Endothelial cell (in vitro differentiated cells): ENCODE measurements at regions not wholly inside any gene's neighbourhood (a gene's known extent, or its start where the extent isn't known, plus 50 kb on each side); places are given as distances from the start of the nearest gene placed in this dataset.

Source experiments
- DNase-seq: peaks from one replicate; pipeline ENCODE4 v3.0.0; 2021; ENCODE audit warnings: low spot score
- H3K27ac Mint-ChIP-seq: one replicate; pipeline ENCODE4 v1.8.0; 2021; ENCODE audit warnings: mixed read lengths, inconsistent platforms; ENCODE audit not compliant: unreplicated experiment
- H3K27me3 Mint-ChIP-seq: one replicate; pipeline ENCODE4 v1.8.0; 2021; ENCODE audit warnings: mild to moderate bottlenecking, moderate library complexity, mixed read lengths, inconsistent platforms; ENCODE audit not compliant: unreplicated experiment
- H3K36me3 Mint-ChIP-seq: one replicate; pipeline ENCODE4 v1.8.0; 2021; ENCODE audit warnings: mild to moderate bottlenecking, low read depth, mixed read lengths, inconsistent platforms; ENCODE audit not compliant: unreplicated experiment
- H3K4me1 Mint-ChIP-seq: one replicate; pipeline ENCODE4 v1.8.0; 2021; ENCODE audit warnings: mild to moderate bottlenecking, mixed read lengths, inconsistent platforms; ENCODE audit not compliant: unreplicated experiment
- H3K4me3 Mint-ChIP-seq: one replicate; pipeline ENCODE4 v1.8.0; 2021; ENCODE audit warnings: mild to moderate bottlenecking, mixed read lengths, inconsistent platforms; ENCODE audit not compliant: unreplicated experiment
- H3K9me3 Mint-ChIP-seq: one replicate; pipeline ENCODE4 v1.8.0; 2021; ENCODE audit warnings: mixed read lengths, inconsistent platforms; ENCODE audit not compliant: unreplicated experiment
- TF ChIP-seq, protein P1 (sequence below): fragments of 200-600 bp; sonication (generic); IDR thresholded peaks from one replicate; pipeline ENCODE4 v1.5.0; 2021; ENCODE audit warnings: antibody characterized with exemption; ENCODE audit not compliant: unreplicated experiment

- no peaks in the 10 kb centered on the region for H3K36me3 Mint-ChIP-seq
- H3K27me3 Mint-ChIP-seq = no peaks in the 10 kb centered on the region
- no peak overlapping the region for H3K4me3 Mint-ChIP-seq
- no peak overlapping the region for H3K27ac Mint-ChIP-seq
- H3K4me1 Mint-ChIP-seq = no peaks in the 10 kb centered on the region
- no peaks in the 10 kb centered on the region for H3K9me3 Mint-ChIP-seq
- no peak for DNase-seq
- TF ChIP-seq, protein P1, sequence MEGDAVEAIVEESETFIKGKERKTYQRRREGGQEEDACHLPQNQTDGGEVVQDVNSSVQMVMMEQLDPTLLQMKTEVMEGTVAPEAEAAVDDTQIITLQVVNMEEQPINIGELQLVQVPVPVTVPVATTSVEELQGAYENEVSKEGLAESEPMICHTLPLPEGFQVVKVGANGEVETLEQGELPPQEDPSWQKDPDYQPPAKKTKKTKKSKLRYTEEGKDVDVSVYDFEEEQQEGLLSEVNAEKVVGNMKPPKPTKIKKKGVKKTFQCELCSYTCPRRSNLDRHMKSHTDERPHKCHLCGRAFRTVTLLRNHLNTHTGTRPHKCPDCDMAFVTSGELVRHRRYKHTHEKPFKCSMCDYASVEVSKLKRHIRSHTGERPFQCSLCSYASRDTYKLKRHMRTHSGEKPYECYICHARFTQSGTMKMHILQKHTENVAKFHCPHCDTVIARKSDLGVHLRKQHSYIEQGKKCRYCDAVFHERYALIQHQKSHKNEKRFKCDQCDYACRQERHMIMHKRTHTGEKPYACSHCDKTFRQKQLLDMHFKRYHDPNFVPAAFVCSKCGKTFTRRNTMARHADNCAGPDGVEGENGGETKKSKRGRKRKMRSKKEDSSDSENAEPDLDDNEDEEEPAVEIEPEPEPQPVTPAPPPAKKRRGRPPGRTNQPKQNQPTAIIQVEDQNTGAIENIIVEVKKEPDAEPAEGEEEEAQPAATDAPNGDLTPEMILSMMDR = no peak
These were observed 92.6 kb downstream of the OR5AK2 start for GRCh38 chr11:57081356-57081755.

DNA sequence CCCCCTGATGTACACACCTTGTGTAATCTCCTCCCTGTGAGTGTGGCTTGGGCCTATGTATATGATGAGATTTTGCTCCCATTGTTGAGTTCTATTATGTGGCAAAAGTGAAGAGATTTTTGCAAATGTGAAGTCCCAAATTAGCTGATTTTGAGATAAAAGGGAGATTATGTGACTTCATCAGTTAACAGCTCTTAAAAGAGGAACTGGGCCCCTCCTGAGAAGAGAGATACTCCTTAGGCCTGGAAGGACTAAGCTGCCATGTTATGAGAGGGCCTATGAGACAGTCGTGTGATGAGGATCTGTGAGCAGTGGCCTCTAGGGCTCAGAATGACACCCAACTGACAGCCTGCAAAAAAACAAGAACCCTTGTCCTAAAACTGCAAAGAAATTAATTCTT, 93.4 kb downstream of the OR5AK2 start:
- H3K36me3 Mint-ChIP-seq = no peaks in the 10 kb centered on the region
- TF ChIP-seq, protein P1 = no peak
- no peak overlapping the region for H3K27ac Mint-ChIP-seq
- no peaks in the 10 kb centered on the region for H3K27me3 Mint-ChIP-seq
- no peak for DNase-seq
- H3K4me3 Mint-ChIP-seq = no peak overlapping the region
- H3K9me3 Mint-ChIP-seq = no peaks in the 10 kb centered on the region
- no peaks in the 10 kb centered on the region for H3K4me1 Mint-ChIP-seq

- H3K4me3 Mint-ChIP-seq = no peak overlapping the region
- no peaks in the 10 kb centered on the region for H3K36me3 Mint-ChIP-seq
- no peaks in the 10 kb centered on the region for H3K27me3 Mint-ChIP-seq
- no peak overlapping the region for H3K27ac Mint-ChIP-seq
- DNase-seq = no peak
- TF ChIP-seq, protein P1 = no peak
- H3K9me3 Mint-ChIP-seq = no peaks in the 10 kb centered on the region
- no peaks in the 10 kb centered on the region for H3K4me1 Mint-ChIP-seq
These were observed 95.1 kb downstream of the OR5AK2 start for GRCh38 chr11:57083641-57084385.

GRCh38 chr11:57085611-57086010, 96.1 kb upstream of the LRRC55 start:
- Mint-ChIP-seq H3K27ac (no peak overlapping the region), H3K36me3 (no peaks in the 10 kb centered on the region), H3K4me1 (no peaks in the 10 kb centered on the region), H3K9me3 (no peaks in the 10 kb centered on the region), H3K27me3 (no peaks in the 10 kb centered on the region), H3K4me3 (no peak overlapping the region)
- DNase-seq = no peak
- TF ChIP-seq, protein P1 = no peak

- no peaks in the 10 kb centered on the region for H3K27me3 Mint-ChIP-seq
- H3K36me3 Mint-ChIP-seq = no peaks in the 10 kb centered on the region
- H3K9me3 Mint-ChIP-seq = no peaks in the 10 kb centered on the region
- DNase-seq = no peak
- no peak overlapping the region for H3K4me3 Mint-ChIP-seq
- TF ChIP-seq, protein P1 = no peak
- no peak overlapping the region for H3K27ac Mint-ChIP-seq
- H3K4me1 Mint-ChIP-seq = no peaks in the 10 kb centered on the region
These were observed 93.8 kb upstream of the LRRC55 start for GRCh38 chr11:57087991-57088390.
